BJ (cell line): ENCODE measurements at regions not wholly inside any gene's neighbourhood (a gene's known extent, or its start where the extent isn't known, plus 50 kb on each side); places are given as distances from the start of the nearest gene placed in this dataset.
"Not testable (repeated sequence)": the region's sequence is repeated elsewhere in the genome, so short reads cannot be mapped to it uniquely, and the experiment has no call there.

Experiments
- CTCF ChIA-PET: fragments of 350-600 bp; formaldehyde crosslinking; extraction: SDS; loops from one replicate; lab custom pipeline; 2021; ENCODE audit warnings: antibody characterized with exemption, inconsistent platforms; lab: Yijun Ruan, JAX
- POLR2A ChIA-PET: fragments of 300-600 bp; sonication (Branson Sonifier 250); formaldehyde crosslinking; extraction: SDS; loops from one replicate; lab custom pipeline; 2021; ENCODE audit warnings: antibody characterized with exemption; lab: Charles Lee
- DNase-seq: peaks from one replicate; pipeline ENCODE4 v3.0.0-alpha.2; 2011; ENCODE audit warnings: low read depth
- H3K27me3 ChIP-seq: 2 replicates; pipeline ENCODE4 v1.6.0; 2011; ENCODE audit warnings: low read length; ENCODE audit not compliant: control insufficient read depth, insufficient read depth
- H3K36me3 ChIP-seq: 2 replicates; pipeline ENCODE4 v1.5.1; 2011; ENCODE audit warnings: low read length; ENCODE audit not compliant: control insufficient read depth, insufficient read depth
- H3K4me3 ChIP-seq: 2 replicates; pipeline ENCODE4 v1.5.1; 2011; ENCODE audit warnings: low read depth, mild to moderate bottlenecking, control low read depth, low read length
- TF ChIP-seq, protein P1 (sequence below): IDR thresholded peaks from 2 replicates; pipeline ENCODE4 v1.5.1; 2011; ENCODE audit warnings: low read depth, mild to moderate bottlenecking, control low read depth, inconsistent platforms, low read length, moderate library complexity; ENCODE audit not compliant: insufficient read depth

DNA sequence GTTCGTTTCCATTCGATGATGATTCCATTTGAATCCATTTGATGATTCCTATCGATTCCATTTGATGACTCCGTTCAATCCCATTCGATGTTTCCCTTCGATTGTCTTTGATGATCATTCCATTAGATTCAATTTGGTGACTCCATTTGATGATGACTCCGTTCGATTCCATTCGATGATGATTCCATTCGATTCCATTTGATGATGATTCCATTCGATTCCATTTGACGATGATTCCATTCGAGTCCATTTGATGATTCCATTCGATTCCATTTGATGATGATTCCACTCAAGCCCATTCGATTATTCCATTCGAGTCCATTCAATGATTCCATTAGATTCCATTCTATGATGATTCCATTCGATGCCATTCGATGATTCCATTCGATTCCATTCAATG is 2730.6 kb downstream of the RPIA start:
- POLR2A ChIA-PET, H3K36me3 ChIP-seq, DNase-seq, H3K27me3 ChIP-seq, CTCF ChIA-PET, H3K4me3 ChIP-seq: not testable (repeated sequence)

DNA sequence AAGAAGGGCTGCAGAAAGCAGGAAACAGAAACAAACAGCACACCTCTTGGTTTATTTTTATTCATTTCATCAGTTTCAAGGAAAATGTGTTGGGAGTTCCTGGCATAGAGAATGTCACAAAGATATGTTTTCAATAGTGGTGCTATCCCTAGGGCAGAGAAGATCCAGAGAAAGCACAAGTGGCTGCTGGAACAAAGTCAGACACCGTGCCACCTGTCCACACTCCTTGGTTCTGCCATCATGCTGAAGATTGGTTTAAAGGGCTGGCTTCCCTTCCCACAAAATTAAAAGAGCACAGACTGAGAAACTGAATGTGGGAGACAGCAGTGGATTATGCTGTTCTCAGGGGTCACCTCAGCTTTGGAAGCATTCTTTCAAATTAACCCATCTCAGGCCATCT is 2735.7 kb downstream of the RPIA start:
- H3K36me3 ChIP-seq, DNase-seq, H3K4me3 ChIP-seq, H3K27me3 ChIP-seq, CTCF ChIA-PET, POLR2A ChIA-PET: not testable (repeated sequence)

DNA sequence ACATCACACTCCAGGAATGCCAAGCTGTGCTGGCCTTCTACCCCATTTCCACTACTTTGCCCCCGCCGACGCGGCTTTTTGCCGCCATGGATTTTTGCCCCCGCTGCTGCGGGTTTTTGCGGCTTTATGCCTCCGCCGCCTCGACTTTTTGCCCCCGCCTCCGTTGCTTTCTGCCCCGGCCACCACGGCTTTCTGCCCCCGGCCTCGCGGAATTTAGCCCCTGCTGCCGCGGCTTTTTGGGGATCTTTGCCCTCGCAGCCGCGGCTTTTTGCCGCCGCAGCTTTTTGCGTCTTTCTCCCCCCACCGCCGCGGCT is 2750.4 kb downstream of the RPIA start:
- H3K27me3 ChIP-seq, H3K36me3 ChIP-seq, CTCF ChIA-PET, POLR2A ChIA-PET, DNase-seq: not testable (repeated sequence)
- peak overlapping the region; percentile 9 for H3K4me3 ChIP-seq

DNA sequence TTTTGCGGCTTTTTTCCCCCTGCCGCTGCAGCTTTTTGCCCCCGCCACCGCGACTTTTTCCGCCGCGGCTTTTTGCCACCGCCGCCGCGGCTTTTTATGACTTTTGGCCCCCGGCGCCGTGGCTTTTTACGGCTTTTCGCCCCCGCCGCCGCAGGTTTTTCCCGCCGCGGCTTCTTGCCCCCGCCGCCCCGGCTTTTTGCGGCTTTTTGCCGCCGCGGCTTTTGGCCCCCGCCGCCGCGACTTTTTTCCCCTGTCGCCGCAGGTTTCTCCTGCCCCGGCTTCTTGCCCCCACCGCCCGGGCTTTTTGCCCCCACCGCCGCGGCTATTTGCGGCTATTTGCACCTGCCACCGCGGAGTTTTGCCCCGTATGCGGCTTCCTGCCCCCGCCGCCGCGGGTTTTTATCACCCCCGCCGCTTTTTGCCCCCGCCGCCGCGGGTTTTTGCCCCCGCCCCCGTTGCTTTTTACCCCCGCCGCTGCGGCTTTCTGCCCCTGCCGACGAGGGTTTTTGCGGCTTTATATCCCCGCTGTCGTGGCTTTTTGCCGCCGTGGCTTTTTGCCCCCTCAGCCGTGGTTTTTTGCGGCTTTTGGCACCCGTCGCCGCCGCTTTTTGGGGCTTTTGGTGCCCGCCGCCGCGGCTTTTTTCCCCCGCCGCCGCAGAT is 2750.9 kb downstream of the RPIA start:
- peak overlapping the region; percentile 9 for H3K4me3 ChIP-seq
- H3K27me3 ChIP-seq = peaks cover 6% of the 10 kb centered on the region; the same call in 1 of the 2 replicates
- DNase-seq = no peak
- H3K36me3 ChIP-seq = no peaks in the 10 kb centered on the region
- ChIA-PET CTCF (no interaction called here), POLR2A (no interaction called here)
- TF ChIP-seq, protein P1, sequence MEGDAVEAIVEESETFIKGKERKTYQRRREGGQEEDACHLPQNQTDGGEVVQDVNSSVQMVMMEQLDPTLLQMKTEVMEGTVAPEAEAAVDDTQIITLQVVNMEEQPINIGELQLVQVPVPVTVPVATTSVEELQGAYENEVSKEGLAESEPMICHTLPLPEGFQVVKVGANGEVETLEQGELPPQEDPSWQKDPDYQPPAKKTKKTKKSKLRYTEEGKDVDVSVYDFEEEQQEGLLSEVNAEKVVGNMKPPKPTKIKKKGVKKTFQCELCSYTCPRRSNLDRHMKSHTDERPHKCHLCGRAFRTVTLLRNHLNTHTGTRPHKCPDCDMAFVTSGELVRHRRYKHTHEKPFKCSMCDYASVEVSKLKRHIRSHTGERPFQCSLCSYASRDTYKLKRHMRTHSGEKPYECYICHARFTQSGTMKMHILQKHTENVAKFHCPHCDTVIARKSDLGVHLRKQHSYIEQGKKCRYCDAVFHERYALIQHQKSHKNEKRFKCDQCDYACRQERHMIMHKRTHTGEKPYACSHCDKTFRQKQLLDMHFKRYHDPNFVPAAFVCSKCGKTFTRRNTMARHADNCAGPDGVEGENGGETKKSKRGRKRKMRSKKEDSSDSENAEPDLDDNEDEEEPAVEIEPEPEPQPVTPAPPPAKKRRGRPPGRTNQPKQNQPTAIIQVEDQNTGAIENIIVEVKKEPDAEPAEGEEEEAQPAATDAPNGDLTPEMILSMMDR = no peak

DNA sequence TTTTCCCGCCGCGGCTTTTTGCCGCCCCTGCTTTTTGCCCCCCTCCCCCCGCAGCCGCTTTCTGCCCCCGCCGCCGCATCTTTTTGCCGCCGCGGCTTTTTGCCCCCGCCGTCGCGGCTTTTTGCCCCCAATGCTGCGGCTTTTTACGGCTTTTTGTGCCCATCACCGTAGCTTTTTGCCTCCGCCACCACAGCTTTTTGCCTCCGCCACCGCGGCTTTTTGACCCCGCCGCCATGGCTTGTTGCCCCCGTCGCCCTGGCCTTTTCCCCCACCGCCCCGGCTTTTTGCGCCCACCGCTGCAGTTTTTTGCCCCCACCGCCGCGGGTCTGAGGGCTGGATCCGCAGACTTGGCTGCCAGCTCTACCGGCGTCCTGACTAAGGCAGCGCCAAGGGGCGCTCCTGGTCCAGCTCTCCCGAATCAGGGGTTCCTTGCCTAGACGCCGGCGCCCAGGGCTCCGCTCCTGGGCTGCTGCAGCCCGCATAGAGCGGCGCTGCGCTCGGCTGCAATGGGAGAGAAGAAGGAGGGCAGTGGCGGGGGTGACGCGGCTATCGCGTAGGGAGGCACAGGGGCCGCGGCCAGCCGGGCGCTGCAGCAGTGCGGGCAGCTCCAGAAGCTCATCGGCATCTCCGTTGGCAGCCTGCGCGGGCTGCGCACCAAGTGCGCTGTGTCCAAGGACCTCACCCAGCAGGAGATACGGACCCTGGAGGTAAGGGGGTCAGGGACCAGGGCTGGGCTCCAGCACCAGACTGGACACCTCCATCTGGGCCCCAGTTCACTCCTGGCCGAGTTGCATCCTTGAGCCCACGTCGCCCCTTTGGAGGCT is 2751.6 kb downstream of the RPIA start:
- CTCF ChIA-PET, POLR2A ChIA-PET, H3K36me3 ChIP-seq, H3K27me3 ChIP-seq, H3K4me3 ChIP-seq, DNase-seq: not testable (repeated sequence)

DNA sequence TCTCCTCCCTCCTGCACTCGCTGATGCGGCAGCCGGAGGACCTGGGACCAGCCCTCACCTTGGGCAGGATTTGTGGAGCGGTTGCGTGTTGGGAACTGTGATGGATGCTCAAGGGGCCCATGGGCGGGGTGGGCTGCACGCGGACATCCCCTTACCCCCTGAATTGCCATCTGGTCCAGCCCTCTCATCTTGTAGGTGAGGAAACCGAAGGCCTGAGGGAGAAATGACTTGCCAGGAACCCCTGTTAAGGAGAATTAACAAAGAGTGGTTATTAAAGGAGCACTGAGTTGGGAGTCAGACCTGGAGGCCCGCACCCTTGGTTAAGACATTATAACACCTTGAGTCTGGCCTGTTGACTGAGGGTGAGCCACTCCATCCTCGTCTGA is 2752.2 kb downstream of the RPIA start:
- POLR2A ChIA-PET, H3K27me3 ChIP-seq, H3K36me3 ChIP-seq, CTCF ChIA-PET, DNase-seq, H3K4me3 ChIP-seq: not testable (repeated sequence)

DNA sequence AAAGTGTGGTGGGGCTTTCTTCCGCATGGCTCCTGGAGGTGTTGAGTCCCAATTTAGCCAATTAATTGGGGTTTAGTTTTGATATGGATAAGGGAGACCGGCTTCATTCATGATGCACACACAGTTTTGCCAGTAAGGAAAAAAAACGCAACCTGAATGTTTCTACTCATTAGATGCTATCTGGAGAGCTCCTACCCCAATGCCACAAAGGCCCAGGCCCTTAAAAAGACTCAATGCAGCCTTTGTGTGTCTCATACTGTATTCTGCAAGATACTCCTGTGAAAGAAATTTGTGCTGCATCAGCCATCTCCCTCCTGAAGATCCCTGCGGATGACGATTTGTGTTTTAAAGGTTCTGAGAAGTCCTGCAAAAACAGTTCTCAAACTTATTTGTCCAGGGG is 2754.2 kb downstream of the RPIA start:
- CTCF ChIA-PET, H3K27me3 ChIP-seq, DNase-seq, H3K36me3 ChIP-seq, H3K4me3 ChIP-seq, POLR2A ChIA-PET: not testable (repeated sequence)

DNA sequence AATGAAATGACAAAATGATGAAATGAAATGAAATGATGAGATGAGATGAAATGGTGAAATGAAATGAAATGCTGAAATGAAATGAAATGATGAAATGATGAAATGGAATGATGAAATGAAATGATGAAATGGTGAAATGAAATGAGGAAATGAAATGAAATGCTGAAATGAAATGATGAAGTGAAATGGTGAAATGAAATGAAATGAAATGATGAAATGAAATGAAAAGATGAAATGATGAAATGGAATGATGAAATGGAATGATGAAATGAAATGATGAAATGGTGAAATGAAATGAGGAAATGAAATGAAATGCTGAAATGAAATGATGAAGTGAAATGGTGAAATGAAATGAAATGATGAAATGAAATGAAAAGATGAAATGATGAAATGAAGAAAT is 2755.0 kb downstream of the RPIA start:
- DNase-seq, H3K27me3 ChIP-seq, H3K4me3 ChIP-seq, POLR2A ChIA-PET, H3K36me3 ChIP-seq, CTCF ChIA-PET: not testable (repeated sequence)

DNA sequence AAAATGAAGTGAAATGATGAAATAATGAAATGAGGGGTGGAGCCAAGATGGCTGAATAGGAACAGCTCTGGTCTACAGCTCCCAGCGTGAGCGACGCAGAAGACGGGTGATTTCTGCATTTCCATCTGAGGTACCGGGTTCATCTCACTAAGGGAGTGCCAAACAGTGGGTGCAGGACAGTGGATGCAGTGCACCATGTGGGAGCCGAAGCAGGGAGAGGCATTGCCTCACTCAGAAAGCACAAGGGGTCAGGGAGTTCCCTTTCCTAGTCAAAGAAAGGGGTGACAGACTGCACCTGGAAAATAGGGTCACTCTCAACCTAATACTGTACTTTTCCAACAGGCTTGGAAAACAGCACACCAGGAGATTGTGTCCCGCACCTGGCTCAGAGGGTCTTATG is 2755.4 kb downstream of the RPIA start:
- H3K36me3 ChIP-seq, POLR2A ChIA-PET, CTCF ChIA-PET, H3K4me3 ChIP-seq, DNase-seq, H3K27me3 ChIP-seq: not testable (repeated sequence)

DNA sequence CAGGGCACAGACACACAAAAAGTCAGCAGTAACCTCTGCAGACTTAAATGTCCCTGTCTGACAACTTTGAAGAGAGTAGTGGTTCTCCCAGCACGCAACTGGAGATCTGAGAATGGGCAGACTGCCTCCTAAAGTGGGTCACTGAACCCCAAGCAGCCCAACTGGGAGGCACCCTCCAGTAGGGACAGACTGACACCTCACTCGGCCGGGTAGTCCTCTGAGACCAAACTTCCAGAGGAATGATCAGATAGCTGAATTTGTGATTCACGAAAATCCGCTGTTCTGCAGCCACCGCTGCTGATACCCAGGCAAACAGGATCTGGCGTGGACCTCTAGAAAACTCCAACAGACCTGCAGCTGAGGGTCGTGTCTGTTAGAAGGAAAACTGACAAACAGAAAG is 2756.0 kb downstream of the RPIA start:
- H3K27me3 ChIP-seq, H3K36me3 ChIP-seq, CTCF ChIA-PET, POLR2A ChIA-PET, DNase-seq, H3K4me3 ChIP-seq: not testable (repeated sequence)

DNA sequence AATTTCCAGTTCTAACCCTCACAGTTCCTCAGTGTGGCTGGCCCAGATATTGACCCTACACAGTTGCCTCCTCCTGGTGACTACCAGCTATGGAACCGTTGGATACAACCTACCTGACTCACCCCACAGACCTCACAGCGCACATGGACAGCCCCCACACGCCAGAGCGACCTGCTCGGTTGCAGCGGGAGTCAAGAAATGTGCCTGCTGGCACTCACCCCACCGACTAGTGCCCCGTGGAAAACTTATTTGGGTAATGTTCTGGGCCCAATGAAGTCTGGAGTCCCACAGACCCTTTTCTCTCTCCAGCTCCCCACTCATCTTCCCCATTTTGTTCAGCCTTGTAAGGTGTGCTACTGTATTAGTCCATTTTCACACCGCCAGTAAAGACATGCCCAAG is 2770.8 kb downstream of the RPIA start:
- H3K4me3 ChIP-seq, POLR2A ChIA-PET, CTCF ChIA-PET, DNase-seq, H3K27me3 ChIP-seq, H3K36me3 ChIP-seq: not testable (repeated sequence)

DNA sequence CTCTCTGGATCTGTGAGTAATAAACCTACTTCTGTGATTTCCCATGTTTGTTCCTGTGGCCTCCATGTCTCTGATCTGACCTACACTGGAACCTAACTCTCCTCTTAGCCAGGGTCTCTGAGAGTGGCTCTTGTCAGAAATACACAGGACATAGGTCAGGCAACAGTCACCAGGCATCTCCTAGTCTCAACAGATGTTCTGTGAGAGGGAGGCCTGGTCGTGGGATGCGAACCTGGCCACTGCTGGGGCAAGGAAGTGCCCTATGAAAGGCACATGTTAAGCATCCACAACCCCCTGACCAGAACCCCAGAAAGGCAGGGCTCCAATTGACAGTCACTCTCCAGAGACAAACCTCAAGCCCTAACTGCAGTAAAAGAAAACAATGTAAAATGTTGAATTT is 2771.5 kb downstream of the RPIA start:
- H3K27me3 ChIP-seq, CTCF ChIA-PET, DNase-seq, H3K36me3 ChIP-seq, POLR2A ChIA-PET, H3K4me3 ChIP-seq: not testable (repeated sequence)
